ENCODE measurements at regions not wholly inside any gene's neighbourhood (a gene's known extent, or its start where the extent isn't known, plus 50 kb on each side); places are given as distances from the start of the nearest gene placed in this dataset.

DNA sequence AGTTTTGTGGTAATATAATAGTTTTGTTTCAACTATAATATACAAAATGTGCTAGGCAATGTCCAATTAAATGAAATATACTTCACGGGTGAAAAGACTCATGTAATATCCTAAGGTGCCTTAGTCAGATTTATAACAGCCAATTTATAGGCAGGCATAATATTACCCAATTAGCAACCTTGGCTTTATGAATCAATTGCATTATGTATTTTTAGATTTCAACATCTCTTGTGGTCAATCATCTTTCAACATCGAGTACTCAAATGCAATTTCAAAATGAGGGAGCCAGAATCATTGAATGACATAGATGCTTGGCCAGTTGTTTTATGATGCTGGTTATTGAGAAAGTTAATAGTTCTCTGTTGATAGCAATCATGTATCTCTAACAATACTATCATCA is 110.3 kb upstream of the SP8 start:
- peaks cover 12% of the 10 kb centered on the region for H3K9me3 Mint-ChIP-seq
- no peaks in the 10 kb centered on the region for H3K27me3 Mint-ChIP-seq (ENCODE audit: low read depth, poor library complexity)
- TF ChIP-seq, protein P1, sequence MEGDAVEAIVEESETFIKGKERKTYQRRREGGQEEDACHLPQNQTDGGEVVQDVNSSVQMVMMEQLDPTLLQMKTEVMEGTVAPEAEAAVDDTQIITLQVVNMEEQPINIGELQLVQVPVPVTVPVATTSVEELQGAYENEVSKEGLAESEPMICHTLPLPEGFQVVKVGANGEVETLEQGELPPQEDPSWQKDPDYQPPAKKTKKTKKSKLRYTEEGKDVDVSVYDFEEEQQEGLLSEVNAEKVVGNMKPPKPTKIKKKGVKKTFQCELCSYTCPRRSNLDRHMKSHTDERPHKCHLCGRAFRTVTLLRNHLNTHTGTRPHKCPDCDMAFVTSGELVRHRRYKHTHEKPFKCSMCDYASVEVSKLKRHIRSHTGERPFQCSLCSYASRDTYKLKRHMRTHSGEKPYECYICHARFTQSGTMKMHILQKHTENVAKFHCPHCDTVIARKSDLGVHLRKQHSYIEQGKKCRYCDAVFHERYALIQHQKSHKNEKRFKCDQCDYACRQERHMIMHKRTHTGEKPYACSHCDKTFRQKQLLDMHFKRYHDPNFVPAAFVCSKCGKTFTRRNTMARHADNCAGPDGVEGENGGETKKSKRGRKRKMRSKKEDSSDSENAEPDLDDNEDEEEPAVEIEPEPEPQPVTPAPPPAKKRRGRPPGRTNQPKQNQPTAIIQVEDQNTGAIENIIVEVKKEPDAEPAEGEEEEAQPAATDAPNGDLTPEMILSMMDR (IDR thresholded peaks at IDR 0.05): no peak
- no peak overlapping the region for H3K27ac Mint-ChIP-seq
- H3K4me3 Mint-ChIP-seq: no peak overlapping the region
- no peak for DNase-seq
- H3K4me1 Mint-ChIP-seq: no peaks in the 10 kb centered on the region
- H3K36me3 Mint-ChIP-seq (ENCODE audit: low read depth): peaks cover 10% of the 10 kb centered on the region

DNA sequence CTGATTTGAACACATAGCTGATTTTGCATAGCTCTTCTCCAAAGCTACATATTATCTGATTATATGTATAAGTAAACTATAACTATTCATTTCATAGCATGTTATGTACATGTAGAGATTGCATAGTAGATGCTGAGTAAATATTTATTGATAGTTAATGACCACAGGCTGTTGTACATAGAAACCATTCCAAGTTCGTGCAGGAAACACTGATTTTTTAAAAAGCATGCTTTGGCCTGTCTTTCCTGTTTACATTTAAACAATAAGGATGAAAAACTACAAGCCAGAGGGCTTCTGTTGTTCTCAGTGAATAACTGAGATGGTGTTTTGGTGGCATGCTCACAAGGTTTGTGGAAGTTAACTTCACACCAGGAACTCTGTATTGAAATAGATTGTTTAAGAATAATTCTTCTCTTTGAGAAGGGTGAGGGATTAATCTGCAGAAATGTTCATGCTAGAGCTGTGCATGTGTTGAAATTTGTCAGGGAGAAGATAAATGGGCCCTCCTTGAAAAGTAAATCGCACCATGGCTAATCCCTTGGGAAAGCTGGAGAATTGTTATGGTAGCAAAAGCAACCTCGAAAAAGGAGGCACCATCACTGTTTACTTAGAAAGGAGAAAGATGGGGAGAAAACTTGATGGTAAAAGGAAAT is 120.2 kb upstream of the SP8 start:
- Mint-ChIP-seq H3K27ac (no peak overlapping the region), H3K36me3 (ENCODE audit: low read depth) (peaks cover 2% of the 10 kb centered on the region), H3K9me3 (peaks cover 11% of the 10 kb centered on the region), H3K27me3 (ENCODE audit: low read depth, poor library complexity) (no peaks in the 10 kb centered on the region), H3K4me3 (no peak overlapping the region), H3K4me1 (peaks cover 8% of the 10 kb centered on the region)
- TF ChIP-seq, protein P1 (IDR thresholded peaks at IDR 0.05): no peak
- no peak for DNase-seq

DNA sequence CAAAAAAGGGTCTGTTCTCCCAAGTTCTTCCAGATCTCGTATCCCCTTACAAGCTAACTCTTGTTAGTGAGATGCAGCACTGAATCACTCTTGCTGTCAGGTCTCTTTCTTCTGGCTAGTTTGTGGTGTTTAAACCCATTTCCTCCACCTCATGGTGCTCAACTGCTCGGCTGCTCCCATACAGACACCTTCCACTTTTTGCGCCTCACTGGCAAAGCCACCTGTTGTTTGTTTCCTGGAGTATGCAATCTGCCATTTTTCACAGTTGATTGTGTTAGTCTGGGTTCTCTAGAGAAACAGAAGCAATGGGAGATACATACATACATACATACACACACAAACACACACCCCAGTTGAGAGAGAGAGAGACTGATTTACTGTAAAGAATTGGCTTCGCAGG is 124.4 kb upstream of the SP8 start:
- H3K27me3 Mint-ChIP-seq (ENCODE audit: low read depth, poor library complexity): no peaks in the 10 kb centered on the region

DNA sequence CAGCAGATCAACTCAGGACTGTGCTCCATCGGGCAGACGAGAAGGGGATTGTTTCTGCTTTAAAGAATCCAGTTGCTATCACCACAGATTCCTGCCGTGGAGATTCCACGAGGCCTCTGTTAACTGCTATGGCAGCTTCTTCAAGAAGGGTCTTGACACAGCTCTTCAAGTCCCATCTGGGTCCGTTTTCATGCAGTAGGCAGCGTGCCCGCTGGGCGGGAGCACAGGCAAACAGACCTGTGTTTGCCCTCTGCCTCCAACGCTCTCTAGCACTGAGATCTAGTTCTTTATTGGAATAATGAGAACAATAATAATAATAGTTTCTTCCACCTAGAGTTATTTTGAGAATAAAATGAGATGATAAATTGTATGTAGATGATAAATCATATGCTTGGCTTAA is 127.2 kb upstream of the SP8 start:
- H3K4me1 Mint-ChIP-seq: peaks cover 6% of the 10 kb centered on the region
- no peaks in the 10 kb centered on the region for H3K9me3 Mint-ChIP-seq
- TF ChIP-seq, protein P1 (IDR thresholded peaks at IDR 0.05): no peak

More for the DNA sequence above, 124.4 kb upstream of the SP8 start:
- TF ChIP-seq, protein P1 (IDR thresholded peaks at IDR 0.05): no peak
- Mint-ChIP-seq H3K4me1 (peaks cover 8% of the 10 kb centered on the region), H3K27ac (no peak overlapping the region), H3K9me3 (no peaks in the 10 kb centered on the region), H3K36me3 (ENCODE audit: low read depth) (no peaks in the 10 kb centered on the region), H3K4me3 (no peak overlapping the region)
- no peak for DNase-seq

DNA sequence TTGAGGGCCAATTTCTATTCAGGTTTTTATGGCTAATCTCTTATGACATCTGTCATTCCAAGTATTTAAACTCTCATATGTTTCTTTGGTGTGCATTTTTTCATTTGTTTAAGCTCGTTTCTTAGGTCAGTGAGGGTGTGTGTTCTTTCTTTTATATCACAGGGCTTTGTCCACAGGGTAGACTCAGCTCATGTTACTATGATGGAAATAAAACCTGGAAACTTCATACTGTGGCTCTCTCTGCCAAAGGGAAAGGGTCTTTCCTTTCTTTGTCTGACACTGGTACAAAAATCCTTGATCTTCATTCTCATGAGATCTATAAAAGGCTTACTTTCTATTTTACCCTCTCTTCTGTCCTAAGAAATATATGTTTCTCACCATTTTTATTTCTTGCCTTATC is 129.6 kb upstream of the SP8 start:
- Mint-ChIP-seq H3K27me3 (ENCODE audit: low read depth, poor library complexity) (no peaks in the 10 kb centered on the region), H3K4me3 (no peak overlapping the region)
- TF ChIP-seq, protein P1 (IDR thresholded peaks at IDR 0.05): no peak

More for the DNA sequence above, 127.2 kb upstream of the SP8 start:
- Mint-ChIP-seq H3K27me3 (ENCODE audit: low read depth, poor library complexity) (no peaks in the 10 kb centered on the region), H3K4me3 (no peak overlapping the region), H3K36me3 (ENCODE audit: low read depth) (no peaks in the 10 kb centered on the region), H3K27ac (no peak overlapping the region)
- DNase-seq: no peak

DNA sequence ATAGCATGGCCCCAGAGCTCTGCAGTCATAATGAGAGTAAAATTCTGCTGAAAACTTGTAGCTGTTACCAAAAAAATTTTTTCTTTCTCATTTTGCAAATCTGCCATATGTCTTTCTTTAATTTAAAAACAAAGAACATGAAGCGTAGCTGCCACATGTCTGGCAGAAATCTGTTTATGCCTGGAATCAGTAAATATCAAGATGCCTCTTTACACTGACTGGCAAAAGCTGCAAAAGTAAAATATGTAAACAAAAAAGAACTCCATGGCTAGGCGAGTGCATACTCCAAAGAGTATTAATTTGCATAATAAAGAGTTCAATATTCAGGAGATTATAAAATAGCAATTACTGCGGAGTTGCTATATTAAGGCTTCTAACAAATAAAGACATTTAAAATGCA is 130.9 kb upstream of the SP8 start:
- Mint-ChIP-seq H3K27ac (no peak overlapping the region), H3K4me3 (no peak overlapping the region), H3K27me3 (ENCODE audit: low read depth, poor library complexity) (no peaks in the 10 kb centered on the region), H3K9me3 (peaks cover 8% of the 10 kb centered on the region), H3K36me3 (ENCODE audit: low read depth) (no peaks in the 10 kb centered on the region), H3K4me1 (peaks cover 6% of the 10 kb centered on the region)
- DNase-seq: no peak
- TF ChIP-seq, protein P1 (IDR thresholded peaks at IDR 0.05): no peak

More for the DNA sequence above, 129.6 kb upstream of the SP8 start:
- no peak overlapping the region for H3K27ac Mint-ChIP-seq
- no peaks in the 10 kb centered on the region for H3K36me3 Mint-ChIP-seq (ENCODE audit: low read depth)
- H3K4me1 Mint-ChIP-seq: peaks cover 6% of the 10 kb centered on the region
- DNase-seq: no peak
- H3K9me3 Mint-ChIP-seq: no peaks in the 10 kb centered on the region
